ENCODE measurements at regions not wholly inside any gene's neighbourhood (a gene's known extent, or its start where the extent isn't known, plus 50 kb on each side); places are given as distances from the start of the nearest gene placed in this dataset.
"Not testable (repeated sequence)": the region's sequence is repeated elsewhere in the genome, so short reads cannot be mapped to it uniquely, and the experiment has no call there.

DNA sequence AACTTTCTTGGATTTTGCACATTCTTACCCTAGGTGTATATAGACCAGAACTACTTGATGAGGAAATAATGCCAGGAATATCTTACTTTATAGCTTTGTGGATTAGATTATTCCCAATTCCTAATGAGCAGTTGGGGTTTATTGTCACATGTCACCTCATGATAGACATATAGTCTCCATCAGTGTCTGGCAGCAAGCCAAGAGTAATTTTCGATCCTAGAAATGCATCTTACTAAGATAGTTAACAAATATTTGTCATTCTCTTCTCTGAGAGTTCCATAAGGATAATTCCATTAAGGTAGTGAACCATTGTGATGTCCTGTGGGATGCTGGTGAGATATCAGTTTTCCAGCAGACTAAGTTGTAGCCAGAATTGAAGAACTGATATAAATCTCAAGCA is 1282.9 kb upstream of the B3GALT2 start:
- no peak for DNase-seq

DNA sequence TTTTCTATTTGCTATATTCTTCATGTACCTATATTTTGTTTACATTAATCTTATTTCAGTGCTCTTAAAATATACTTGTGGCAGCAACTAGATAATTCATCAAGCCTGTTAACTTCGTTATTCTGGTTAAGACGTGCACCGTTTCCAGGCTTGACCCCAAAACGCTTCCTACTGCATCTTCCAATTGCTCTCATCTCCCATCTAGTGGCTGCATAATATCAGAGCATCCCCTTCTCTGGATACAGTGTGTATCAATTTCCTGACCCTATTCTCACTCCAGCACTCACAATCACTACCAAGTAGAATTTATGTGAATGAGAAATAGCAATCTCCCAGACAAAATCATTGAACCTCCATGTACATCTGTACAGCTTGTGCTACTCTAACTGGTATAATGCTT is 1280.3 kb upstream of the B3GALT2 start:
- DNase-seq, result no peak

DNA sequence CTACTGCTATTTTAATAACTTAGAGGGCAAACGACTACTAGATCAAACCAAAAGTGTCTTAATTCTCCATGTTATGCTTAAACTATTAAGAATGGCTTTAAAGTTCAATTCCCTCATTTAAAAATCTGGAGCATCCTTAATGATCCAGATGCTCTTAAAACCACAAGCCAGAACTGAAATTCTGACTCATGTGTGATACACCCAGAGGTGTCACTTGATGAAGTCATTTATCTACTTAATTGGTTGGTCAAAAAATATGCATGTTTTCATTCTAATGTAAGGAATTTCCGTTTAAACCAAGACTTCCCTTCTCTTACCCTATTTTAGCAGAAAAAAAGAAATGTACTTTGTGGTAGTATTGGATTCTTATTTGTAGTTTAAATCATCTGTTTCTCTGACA is 1261.2 kb upstream of the B3GALT2 start:
- DNase-seq, result no peak

DNA sequence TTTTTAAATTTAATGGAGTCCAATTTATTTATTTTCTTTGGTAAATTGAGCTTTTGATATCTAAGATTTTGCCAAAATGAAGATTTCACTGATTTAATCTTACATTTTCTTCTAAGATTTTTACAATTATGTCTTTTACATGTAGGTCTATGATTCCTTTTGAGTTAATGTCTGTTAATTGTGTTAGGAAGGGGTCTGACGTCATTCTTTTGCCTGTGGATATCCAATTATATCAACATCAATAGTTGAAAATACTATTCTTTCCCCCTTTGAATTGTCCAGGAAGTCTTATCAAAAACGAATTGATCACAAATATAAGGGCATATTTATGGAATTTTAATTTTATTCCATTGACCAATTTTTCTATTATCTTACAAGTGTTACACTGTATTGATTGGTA is 1258.8 kb upstream of the B3GALT2 start:
- DNase-seq, result no peak

DNA sequence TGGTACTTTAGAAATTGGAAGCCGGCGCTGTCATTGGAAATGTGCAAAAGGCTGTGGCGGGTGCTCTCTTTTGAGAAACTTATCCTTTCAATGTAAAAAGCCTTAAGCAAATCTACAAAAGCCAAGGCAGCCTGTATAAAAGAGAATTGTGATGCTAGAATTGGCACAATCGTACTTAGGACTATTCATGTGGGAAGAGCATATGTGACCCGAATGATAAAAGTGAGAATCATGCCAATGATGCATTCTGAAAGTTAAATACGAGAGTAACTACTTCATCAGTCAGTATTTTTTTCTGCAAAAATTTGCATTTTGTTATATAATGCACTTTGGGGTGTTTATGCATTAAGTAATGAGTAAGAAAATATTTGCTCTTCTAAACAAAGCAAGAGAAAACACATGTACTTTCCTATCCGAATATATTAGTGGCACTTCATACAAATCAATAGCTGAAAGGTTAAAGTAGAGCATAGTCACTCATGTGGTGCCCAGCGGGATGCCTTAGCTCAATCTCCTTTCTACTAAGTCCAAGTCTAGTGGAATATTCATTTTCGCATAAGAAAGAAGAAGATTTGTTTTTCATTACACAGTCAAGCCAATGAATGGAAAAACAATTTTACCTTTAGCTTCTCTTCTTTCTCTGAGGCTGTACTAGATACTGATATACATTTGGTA is 1256.6 kb upstream of the B3GALT2 start:
- no peak for DNase-seq

DNA sequence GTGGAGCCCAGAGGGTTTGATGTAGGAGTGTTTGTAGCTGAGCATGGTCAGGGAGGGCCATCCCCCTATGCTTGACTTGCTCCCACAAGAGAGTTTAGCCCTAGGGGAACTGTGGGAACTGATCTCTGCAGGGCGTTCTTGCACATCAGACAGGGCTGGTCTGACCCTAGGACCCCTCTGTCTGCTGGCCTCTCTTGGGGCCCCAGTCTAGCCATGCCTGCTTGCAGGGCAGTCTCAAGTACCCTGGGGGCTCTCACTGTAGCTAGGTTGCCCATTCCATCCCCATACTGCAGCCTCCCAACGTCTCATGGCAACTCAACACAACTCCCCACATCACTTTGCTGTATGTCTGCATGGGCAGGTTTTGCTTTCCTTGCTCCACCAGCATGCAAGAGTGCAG is 1250.7 kb upstream of the B3GALT2 start:
- no peak for DNase-seq

DNA sequence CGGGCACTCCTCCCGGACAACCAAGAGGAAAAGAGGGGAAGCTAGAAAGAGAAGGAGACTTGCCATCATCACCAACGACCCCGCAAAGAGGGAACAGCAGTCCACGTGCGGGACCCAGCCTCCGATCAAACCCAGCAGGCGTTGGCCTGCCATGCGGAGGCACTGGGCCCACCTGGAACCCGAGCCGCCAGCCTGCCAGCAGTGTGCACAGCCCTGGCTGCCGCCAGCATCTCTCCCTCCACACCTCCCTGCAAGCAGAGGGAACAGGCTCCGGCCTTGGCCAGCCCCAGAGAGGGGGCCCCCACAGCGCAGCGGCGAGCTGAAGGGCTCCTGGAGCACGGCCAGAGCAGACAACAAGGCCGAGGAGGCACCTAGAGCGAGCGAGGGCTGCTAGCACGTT is 1244.7 kb upstream of the B3GALT2 start:
- DNase-seq, result no peak

DNA sequence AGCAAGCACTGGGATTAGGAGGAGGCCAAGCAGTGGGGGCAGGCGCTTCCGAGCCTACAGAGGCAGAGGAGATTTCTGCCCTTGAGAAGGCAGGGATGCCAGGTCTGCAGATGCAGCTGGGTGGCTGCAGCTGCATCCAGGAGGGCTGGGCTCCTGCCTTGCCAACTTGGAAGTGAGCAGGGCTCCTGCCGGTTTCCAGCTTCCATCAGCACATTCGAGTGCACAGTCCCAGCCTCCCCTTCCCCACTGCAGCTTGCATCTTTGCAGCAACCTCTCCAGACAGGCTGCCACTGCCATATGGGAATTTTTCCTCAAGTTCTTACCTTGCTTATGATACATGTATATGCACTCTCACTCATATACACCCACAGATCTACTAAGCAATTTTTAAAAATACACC is 1234.3 kb upstream of the B3GALT2 start:
- no peak for DNase-seq

DNA sequence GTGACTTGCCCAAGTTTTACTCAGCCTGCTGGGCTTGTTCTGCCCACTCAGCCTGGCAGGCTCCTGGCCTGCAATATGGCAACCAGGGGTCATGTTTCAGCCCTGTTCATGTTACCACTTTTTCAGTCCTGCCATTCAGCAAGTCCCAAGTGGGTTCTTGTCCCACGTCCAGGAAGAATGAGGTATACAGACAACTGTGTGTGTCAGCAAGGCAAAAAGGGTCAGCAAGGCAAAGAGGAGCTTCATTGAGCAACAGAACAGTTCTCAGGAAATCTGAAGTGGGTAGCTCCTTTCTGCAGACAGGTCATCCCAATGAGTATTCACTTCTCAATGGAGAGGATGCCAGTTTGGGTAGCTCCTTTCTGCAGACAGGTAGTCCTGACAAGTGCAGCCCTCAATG is 1233.3 kb upstream of the B3GALT2 start:
- DNase-seq, result no peak

DNA sequence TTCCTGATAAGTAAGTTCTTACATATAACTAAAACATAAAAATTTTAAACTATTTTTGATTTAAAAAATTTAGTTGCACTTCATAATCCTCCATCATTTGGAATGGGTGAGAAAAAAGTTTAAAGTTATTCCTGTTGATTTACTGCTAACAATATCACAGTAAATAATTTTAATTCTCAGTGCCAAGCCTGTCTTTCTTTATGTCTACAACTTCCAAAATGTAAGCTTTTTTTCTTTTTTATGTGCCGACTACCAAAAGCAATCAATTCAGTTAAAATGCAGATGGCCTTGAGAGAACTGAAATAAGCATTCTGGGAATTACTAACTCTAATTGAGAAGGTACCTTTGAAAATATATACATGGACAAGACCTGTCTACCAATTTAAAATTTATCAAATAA is 1224.3 kb upstream of the B3GALT2 start:
- DNase-seq, result no peak

DNA sequence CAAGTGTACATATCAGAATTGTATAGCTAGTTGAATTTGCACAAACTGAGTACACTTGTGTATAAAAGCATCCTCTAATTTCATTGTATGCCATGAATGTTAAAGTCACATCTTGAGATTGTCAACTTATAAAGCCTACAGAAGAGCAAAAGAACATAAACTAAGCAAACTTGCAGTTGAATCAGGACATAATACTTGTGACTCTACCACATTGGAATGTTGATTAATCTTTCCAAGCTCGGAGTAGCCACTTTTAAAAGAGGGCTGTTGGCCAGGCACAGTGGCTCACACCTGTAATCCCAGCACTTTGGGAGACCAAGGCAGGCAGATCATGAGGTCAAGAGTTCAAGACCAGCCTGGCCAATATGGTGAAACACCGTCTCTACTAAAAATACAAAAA is 1220.8 kb upstream of the B3GALT2 start:
- DNase-seq, result not testable (repeated sequence)

DNA sequence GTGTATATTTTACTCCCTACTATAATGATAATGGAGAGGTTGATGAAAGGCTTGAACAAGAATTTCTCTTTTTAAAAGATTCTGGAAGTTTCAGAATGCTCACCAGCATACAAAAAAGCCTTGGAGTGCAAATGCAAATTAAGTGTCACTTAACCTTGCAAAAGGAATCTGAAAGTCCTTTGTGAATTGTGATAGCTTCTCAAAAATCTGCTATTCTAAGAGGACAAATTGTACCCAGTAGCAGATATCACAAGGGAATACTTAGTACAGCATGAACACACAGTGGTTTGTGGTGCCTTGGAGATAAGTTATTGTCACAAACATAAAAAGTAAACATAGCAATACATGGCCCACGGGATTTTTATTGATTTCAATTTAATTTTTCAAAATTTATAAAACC is 1208.3 kb upstream of the B3GALT2 start:
- no peak for DNase-seq

DNA sequence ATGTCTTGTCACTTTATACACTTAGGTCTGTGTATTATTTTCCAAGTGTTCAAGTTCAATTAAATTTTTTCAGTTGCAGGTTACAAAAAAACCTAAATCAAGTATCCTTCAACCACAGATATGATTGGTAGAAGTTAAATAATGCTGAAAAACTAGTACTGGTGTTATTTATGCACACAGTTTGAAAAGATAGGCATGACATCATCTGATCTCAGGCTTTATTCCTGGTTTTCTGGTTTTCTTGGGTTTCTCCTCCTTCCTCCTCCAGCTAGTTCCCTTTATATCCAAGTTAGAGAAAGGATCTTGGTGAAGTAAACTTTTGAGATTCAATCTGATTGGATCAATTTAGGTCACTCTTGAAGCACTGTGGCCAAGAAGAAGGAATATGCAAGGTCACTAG is 1201.1 kb upstream of the B3GALT2 start:
- DNase-seq, result no peak

DNA sequence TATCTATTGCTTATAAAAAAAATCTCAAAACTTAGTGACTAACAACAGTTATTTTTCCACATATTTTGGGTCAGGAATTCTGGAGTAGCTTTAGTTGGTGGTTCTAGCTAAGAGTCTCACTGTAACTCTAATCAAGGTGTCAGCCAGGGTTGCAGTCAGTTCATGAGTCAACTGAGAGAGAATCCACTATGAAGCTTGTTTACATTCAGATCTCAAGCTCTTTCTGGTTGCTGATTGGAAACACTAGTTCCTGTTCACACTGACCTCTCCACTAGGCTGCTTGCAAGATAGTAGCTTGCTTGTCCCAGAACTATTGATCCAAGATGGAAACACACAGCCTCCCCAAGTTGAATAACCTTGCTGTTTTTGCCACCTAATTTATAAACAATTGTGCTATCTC is 1192.1 kb upstream of the B3GALT2 start:
- DNase-seq, result no peak

DNA sequence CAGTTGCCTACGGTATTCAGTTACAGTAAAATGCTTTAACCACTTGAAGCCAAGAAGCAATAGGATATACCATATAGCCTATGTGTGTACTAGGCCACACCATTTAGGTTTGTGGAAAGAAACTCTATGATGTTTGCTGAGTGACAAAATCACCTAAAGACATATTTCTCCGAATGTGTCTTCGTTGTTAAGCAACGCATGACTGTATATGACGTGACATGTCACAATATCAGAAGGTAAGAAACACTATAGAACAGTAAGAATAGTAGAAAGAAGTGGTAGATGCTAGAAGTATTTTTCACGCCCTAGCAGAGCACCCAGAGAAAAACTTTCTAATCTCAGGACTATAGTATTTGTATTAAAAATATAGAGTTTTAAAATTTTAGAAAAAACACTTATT is 1188.2 kb upstream of the B3GALT2 start:
- no peak for DNase-seq

DNA sequence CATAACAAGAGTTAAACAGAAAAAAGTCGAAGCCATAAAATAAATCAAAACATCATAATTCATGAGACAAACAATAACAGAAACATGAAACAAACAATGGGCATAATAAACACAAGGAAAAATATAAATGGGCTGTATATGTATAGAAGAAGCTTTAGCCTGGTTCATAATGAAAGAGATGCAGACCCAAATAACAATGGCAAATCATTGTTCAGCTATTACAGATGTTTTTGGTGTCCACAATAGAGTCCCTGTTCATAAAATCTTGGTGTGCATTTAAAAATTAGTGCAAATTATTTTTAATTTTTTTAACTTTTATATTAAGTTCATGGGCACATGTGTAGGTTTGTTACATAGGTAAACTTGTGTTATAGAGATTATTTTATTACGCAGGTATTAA is 1185.9 kb upstream of the B3GALT2 start:
- DNase-seq, result no peak

DNA sequence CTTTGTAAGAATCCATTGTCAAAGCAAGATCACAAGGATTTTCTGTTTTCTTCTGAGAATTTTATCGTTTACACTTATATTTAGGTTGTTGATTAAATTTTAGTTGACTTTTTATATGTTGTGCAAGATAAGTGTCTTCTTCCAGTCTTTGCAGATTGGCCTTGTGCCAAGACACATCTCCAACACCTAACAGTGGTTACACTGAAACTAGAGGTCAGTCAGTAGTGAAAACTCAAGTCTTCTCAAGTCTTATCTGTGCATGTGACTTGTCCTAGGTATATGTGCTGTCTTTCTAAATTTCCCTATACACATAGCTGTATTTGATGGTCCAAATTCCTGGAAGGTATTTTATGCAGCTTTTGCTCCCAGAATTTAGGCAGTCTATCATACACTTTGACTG is 1183.2 kb upstream of the B3GALT2 start:
- DNase-seq, result no peak

DNA sequence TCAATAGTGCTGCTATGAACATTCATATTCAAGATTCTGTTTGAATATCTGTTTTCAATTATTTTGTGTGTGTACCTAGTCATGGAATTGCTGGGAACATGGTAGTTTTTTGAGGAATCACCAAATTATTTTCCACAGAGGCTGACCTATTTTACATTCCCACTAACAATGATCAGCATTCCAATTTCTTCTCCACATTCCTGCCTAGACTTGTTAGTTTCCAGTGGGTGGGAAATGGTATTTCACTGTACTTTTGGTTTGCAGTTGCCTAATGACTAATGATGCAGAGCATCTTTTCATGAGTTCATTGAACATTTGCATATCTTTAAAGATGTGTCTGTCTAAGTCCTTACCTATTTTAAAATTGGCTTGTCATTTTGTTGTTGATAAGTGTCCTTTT is 1182.6 kb upstream of the B3GALT2 start:
- no peak for DNase-seq

DNA sequence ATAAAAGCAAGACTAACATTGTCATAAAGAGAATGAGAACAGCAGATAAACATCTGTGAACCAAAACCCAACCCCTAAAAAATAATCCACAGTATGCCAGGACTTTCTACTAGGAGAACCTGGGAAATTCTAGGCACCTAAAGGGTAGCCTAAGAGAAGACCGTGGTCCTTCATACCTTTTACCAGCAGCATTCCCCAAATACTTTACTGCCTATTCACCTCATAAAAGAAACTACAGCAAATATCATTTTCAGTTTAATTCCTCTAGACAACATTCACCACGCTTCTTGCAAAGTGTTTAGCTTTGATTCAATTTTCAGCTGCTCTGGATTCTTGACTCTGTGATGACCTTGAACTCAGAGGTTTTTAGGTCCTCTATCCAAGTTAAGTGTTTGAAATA is 1180.7 kb upstream of the B3GALT2 start:
- no peak for DNase-seq

DNA sequence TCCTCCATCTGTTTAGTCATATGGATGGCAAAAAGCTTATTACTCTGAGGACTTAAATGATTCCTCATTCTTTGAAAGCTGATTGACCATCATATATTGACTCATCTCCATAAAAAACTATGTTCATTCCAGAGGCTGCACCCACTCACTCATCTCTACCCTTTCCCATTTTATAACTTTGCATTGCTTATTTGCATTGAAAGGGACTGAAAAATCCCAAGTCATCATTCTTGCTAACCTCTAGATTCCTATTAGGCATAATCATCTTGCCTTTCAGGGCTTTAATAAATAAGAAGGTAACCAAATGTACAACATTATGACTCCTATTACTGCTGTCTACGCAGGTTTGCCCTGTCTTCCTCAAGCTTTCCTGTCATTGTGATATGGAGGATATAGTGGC is 1180.3 kb upstream of the B3GALT2 start:
- no peak for DNase-seq

DNA sequence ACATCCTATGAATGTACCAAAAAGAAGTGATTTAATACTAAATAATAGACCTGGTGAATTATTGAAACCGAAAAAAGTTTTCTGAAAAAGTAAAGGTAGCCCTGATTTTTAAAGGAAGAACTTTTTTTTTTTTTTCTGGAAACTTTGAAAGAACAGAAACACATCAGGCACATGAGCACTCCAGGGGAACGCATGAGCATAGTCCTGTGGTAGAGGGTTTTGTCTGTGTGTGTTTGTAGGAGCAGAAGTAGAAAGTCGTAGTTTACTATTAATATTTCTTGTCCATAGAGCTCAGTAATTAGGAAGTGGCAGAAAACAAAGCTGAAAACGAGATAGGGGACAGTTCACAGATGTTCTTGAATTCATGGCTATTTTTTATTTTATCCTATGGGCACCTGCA is 1175.9 kb upstream of the B3GALT2 start:
- DNase-seq, result no peak

DNA sequence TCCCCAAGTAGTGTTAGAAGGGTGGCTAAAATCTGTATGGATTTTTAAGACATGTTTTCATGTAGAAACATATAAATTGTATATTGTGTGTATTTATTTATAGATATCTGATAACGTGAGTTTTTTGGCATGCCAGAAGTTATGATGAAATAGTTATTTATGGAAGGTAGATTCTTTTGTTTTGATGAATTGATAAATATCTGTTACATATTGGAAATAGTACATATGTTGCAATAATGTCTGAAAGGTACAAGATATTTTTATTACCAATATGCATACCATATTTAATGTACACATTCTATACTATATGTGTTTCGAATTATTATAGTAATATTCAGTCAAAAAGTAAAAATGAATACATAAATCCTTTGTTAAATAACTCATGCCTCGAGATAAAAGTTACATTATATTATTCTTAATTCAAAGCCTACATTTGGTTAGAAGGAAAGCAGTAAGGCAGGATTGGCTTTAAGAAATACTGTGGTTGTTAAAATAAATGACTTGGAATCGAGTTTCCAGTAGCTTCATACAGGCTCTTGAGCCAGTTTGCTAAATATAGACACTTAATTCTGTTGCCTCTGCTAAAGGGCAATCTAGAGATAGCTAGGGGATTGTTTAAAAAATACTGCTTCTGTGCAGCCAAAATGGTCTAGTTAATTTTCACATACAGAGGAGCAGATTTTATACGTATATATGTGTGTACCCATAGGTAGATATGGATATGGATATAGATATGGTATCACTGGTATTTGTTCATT is 1175.1 kb upstream of the B3GALT2 start:
- DNase-seq, result no peak

DNA sequence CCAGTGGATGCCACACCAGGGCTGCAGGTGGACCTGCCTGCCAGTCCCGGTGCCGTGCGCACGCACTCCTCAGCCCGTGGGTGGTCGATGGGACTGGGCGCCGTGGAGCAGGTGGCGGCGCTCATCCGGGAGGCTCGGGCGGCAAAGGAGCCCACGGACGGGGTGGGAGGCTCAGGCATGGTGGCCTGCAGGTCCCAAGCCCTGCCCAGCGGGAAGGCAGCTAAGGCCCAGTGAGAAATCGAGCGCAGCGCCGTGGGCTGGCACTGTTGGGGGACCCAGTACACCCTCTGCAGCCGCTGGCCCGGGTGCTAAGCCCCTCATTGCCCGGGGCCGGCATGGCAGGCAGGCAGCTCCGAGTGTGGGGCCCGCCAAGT is 1171.8 kb upstream of the B3GALT2 start:
- DNase-seq, result no peak

DNA sequence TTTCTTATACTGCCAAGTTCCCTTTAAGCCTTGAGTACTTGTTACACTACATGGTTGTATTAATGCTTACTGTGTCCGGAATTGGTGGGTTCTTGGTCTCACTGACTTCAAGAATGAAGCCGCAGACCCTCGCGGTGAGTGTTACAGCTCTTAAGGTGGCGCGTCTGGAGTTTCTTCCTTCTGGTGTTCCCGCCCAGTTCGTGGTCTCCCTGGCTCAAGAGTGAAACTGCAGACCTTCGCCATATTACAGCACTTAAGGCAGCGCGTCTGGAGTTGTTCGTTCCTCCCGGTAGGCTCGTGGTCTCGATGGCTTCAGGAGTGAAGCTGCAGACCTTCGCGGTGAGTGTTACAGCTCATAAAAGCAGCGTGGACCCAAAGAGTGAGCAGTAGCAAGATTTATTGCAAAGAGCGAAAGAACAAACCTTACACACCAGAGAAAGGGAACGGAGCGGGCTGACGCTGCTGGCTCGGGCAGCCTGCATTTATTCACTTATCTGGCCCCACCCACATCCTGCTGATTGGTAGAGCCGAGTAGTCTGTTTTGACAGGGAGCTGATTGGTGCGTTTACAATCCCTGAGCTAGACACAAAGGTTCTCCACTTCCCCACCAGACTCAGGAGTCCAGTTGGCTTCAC is 1171.3 kb upstream of the B3GALT2 start:
- peak; percentile 38 for DNase-seq

All from NCI-H146 (cell line).